WERI-Rb-1 (cell line): ENCODE measurements at regions not wholly inside any gene's neighbourhood (a gene's known extent, or its start where the extent isn't known, plus 50 kb on each side); places are given as distances from the start of the nearest gene placed in this dataset.

Experiments used
- DNase-seq: peaks from one replicate; pipeline ENCODE4 v3.0.0-alpha.2; 2020
- H3K27ac ChIP-seq: fragments of 250-450 bp; sonication (Bioruptor Pico); 2 replicates; pipeline ENCODE4 v1.5.1; 2020; ENCODE audit warnings: mild to moderate bottlenecking, moderate library complexity
- H3K27me3 ChIP-seq: fragments of 250-450 bp; sonication (Bioruptor Pico); 2 replicates; pipeline ENCODE4 v1.5.1; 2021; ENCODE audit warnings: mild to moderate bottlenecking, low read depth, moderate library complexity; ENCODE audit not compliant: insufficient read depth, severe bottlenecking
- H3K36me3 ChIP-seq: fragments of 250-450 bp; sonication (Bioruptor Pico); 2 replicates; pipeline ENCODE4 v1.5.1; 2020; ENCODE audit warnings: mild to moderate bottlenecking, moderate library complexity
- H3K4me3 ChIP-seq: 2 replicates; pipeline ENCODE4 v1.5.1; 2011; ENCODE audit warnings: low read depth, mild to moderate bottlenecking, control low read depth, low read length
- H3K9me3 ChIP-seq: fragments of 250-450 bp; sonication (Bioruptor Pico); 2 replicates; pipeline ENCODE4 v1.5.1; 2021; ENCODE audit warnings: mild to moderate bottlenecking, moderate library complexity; ENCODE audit not compliant: severe bottlenecking
- TF ChIP-seq, protein P1 (sequence below): IDR thresholded peaks from 2 replicates; pipeline ENCODE4 v1.5.1; 2011; ENCODE audit warnings: low read depth, mild to moderate bottlenecking, control low read depth, inconsistent platforms, low read length

DNA sequence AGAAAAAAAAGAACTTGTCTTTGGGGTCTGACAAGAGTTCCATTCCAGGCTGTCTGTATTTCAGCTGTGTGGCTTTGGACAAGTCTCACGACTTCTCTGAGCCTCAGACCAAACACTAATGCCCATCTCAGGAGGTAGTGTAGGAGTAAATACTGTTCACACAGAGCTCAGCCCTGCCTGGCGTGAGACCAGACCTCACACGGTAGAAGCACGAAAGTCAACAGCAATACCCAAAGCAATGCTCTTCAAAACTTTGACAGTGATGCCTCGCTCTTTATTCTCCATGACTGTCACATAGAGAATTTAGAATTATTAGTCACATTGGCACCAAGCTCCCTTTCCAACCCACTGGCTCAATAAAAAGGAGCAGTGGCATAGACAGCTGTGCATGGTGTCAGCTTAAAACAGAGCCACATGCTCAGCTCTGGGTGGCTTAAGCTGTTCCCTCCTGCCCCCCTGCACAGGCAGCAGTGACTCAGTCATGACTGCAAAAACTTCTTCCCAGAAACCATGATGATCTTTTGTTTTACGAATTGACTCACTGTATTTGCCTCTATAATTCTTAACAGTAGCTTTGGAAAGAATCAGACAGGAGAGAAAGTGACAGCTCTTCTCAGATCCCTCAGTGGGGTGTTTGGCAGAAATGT is 74.0 kb upstream of the PHF21B start:
- DNase-seq, result peak; percentile 34
- TF ChIP-seq, protein P1, sequence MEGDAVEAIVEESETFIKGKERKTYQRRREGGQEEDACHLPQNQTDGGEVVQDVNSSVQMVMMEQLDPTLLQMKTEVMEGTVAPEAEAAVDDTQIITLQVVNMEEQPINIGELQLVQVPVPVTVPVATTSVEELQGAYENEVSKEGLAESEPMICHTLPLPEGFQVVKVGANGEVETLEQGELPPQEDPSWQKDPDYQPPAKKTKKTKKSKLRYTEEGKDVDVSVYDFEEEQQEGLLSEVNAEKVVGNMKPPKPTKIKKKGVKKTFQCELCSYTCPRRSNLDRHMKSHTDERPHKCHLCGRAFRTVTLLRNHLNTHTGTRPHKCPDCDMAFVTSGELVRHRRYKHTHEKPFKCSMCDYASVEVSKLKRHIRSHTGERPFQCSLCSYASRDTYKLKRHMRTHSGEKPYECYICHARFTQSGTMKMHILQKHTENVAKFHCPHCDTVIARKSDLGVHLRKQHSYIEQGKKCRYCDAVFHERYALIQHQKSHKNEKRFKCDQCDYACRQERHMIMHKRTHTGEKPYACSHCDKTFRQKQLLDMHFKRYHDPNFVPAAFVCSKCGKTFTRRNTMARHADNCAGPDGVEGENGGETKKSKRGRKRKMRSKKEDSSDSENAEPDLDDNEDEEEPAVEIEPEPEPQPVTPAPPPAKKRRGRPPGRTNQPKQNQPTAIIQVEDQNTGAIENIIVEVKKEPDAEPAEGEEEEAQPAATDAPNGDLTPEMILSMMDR, result no peak
- H3K27ac ChIP-seq, result no peak overlapping the region

DNA sequence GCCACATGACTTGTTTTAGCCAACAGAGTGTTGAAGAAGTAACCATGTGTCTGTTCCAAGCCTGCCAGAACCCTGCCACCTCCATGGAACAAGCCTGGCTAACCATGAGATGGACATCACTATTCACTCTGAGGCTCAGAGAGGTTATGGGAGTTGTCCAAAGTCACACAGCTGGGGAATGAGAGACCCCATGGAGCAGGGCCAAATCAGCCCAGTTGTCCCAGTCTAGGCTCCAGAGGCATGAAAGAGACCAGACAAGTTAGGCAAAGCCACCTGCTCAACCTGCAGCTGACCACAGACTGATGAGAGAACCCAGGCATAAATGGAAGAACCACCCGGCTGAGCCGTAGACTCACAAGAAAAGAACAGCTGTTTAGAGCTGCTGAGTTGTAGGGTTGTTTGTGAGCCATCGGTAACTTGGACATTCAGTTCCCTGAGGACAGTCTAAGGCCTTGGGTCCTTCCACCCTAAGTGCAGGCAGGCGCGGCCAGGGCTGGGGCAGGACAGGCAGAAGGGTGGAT is 74.7 kb upstream of the PHF21B start:
- no peak for DNase-seq
- H3K36me3 ChIP-seq, result no peaks in the 10 kb centered on the region
- no peaks in the 10 kb centered on the region for H3K27me3 ChIP-seq
- TF ChIP-seq, protein P1, result no peak
- no peak overlapping the region for H3K27ac ChIP-seq
- peaks cover 3% of the 10 kb centered on the region for H3K9me3 ChIP-seq
- H3K4me3 ChIP-seq, result no peak overlapping the region

More for the DNA sequence above, 74.0 kb upstream of the PHF21B start:
- no peak overlapping the region for H3K4me3 ChIP-seq
- H3K27me3 ChIP-seq, result no peaks in the 10 kb centered on the region
- H3K36me3 ChIP-seq, result no peaks in the 10 kb centered on the region
- H3K9me3 ChIP-seq, result peaks cover 3% of the 10 kb centered on the region

DNA sequence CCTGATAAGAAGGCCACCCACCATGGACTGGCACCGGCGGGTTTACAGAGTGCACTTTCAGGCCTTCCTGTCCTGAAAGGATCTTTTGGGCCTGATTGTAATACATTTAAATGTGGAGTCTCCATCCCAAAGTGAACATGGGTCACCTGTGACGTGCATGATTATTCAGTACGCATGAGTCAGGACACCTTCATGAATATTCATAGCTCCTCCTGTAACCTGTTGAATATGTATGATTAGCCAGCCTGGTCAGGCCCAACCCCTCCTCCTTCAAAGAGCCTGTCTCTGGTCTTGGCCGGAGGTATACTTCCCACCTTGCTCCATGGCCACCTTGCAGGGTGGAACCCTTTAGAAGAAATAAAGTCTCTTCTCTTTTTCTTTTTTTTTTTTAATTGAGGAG is 75.9 kb upstream of the NUP50 start:
- H3K27me3 ChIP-seq, result no peaks in the 10 kb centered on the region
- TF ChIP-seq, protein P1, result no peak
- no peaks in the 10 kb centered on the region for H3K9me3 ChIP-seq
- DNase-seq, result no peak
- no peak overlapping the region for H3K4me3 ChIP-seq
- H3K36me3 ChIP-seq, result no peaks in the 10 kb centered on the region
- no peak overlapping the region for H3K27ac ChIP-seq

DNA sequence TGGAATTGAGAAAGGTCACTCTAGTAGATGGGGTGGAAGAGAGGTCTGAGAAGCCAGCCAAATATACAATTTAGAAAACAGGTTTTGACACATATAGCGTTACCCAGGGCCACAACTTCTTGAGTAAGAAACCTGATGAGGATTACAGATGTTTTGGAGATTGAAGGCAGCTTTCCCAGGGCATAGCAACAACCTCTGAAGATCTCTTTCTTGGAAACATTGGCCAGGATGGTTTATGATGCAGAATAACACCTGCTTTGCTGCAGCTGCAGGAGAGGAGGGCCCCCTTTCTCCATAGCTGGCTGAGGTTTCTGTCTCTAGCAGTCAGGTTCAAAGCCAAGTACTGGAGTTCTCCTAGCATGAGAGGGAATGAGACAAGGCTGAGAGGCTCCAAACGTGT is 75.1 kb upstream of the NUP50 start:
- Histone ChIP-seq H3K27ac (no peak overlapping the region), H3K27me3 (no peaks in the 10 kb centered on the region), H3K36me3 (no peaks in the 10 kb centered on the region), H3K9me3 (no peaks in the 10 kb centered on the region), H3K4me3 (no peak overlapping the region)
- DNase-seq, result no peak
- TF ChIP-seq, protein P1, result no peak

DNA sequence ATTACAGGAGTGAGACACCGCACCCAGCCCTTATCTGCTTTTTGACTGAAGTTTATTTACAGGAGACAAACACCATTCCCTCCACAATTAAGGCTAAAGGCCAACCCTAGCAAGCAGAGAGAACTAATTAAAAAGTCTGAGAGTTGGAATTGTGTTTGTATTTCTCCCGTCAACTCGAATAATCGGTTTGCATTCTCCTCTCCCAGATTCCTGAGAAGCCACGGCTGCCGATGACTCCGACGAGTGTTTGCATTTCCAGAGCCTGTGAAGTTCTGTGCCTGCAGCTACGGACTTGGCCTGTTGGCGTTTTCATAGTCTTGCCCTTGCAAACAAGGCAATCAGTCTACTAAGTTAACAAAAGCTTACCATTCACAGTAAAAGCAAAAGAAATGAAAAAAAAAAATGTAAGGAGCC is 73.2 kb upstream of the NUP50 start:
- H3K27me3 ChIP-seq, result no peaks in the 10 kb centered on the region
- no peak overlapping the region for H3K27ac ChIP-seq
- DNase-seq, result no peak
- no peak overlapping the region for H3K4me3 ChIP-seq
- H3K36me3 ChIP-seq, result no peaks in the 10 kb centered on the region
- H3K9me3 ChIP-seq, result no peaks in the 10 kb centered on the region
- TF ChIP-seq, protein P1, result no peak
